HG03342 (cell line): ENCODE measurements at regions not wholly inside any gene's neighbourhood (a gene's known extent, or its start where the extent isn't known, plus 50 kb on each side); places are given as distances from the start of the nearest gene placed in this dataset.
"Not testable (repeated sequence)": the region's sequence is repeated elsewhere in the genome, so short reads cannot be mapped to it uniquely, and the experiment has no call there.

Source experiments
- ATAC-seq: cut with Tn5 transposase; IDR thresholded peaks from one replicate; pipeline ENCODE4 v1.9.1; 2021; ENCODE audit warnings: mild to moderate bottlenecking, moderate library complexity; ENCODE audit not compliant: unreplicated experiment

DNA sequence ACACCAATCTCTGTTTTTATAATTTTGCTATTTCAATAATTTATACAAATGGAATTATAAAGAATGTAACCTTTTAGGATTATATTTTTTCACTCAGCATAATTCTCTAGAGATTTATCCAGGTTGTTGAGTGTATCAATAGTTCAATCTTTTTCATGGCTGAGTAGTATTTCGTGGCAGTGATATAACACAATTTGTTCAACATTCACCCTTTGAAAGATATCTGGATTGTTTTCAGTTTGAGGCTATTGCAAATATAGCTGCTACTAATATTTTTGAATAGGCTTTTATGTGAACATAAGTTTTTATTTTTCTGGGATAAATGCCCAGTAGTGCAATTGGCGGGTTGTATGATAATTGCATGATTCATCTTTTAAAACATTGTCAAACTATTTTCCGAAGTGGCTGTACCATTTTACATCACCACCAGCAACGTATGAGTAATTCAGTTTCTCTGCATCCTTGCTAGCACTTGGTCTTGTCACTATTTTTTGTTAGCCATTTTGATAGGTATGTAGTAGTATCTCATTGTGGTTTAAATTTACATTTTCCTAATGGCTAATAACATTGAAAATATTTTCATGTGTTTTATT, 55.6 kb upstream of the ABCD3 start:
- no peak for ATAC-seq

DNA sequence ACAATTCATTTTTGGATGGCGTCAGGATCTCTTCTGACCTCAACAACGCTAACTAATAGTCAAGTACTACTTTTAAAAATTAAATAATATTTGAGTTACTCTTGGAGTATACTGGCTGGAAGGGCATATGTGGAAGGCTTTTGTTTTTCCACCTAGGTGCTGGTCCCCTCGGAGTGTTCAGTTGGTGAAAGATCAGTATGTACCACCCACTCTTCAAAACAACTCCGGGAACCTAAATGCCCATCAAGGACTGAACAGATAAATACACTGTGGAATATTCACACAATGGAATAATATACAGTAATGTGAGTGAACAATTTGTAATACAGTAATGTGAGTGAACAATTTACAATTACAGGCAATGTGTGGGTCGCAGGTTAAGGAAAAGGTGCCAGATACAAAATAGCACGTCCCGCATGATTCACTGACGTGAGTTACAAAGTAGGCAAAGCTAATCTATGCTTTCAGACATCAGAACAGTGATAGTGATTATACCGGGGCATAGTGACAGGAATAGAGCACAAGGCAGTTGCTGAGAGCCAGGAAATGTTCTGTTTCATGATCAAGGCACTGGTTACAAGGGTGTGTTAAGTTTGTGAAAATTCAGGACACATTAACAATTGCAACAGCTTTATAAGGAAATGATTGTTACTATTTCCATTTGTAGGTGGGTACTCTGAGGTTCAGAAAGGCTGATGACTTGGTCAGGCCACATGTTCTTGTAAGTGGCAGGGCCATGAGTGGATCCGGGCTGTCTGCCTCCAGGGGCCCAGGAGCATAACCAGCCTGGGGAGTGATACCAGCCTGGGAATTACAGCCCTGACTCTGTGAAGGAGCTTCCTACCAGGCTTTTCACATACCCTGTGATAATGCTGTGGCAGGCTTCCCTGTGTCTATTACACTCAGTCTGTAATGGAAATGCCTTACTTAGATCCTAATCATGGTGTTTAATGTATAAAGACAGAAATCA, 59.3 kb upstream of the ABCD3 start:
- no peak for ATAC-seq

DNA sequence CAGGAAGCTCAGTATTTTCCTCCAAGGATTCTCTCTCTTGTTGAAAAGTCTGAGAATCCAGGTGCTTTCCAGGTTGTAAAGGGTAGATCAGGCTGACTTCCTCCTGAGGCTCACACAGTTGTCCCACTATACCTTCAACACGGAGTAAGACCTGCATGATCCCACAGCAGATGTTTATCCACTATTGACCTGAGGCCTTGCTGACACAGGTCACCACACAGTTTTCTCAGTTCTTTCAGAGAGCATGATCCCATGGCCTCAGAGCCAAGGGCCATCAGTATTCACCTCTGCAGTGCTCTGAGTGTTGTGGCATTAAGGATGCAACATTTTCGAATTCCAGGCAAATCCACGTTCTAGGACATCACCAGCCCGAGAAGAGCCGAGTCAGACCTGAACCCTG, 60.5 kb upstream of the ABCD3 start:
- no peak for ATAC-seq

DNA sequence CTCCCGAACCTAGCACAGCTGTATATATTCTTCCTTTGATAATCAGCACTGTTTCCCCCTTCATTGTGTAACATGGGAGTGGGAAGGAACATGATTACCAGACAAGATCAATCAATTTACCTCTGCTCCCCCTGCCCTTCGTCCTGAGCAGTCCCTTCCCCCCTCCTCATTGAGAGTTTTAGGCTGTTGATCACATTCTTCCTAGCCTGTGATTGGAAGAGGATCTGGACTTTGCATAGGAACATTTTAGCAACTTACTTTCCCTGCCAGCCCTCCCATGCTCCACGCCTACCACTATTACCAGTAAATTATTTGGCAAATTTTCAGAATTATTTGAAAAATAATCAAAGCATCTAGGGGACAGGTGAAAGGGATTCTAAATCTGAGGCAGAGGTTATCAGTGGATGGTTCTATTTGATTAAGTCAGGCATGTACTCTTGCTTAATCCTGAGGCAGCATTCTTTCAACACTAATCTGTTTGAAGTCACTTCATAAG, 62.7 kb upstream of the ABCD3 start:
- ATAC-seq, result no peak

DNA sequence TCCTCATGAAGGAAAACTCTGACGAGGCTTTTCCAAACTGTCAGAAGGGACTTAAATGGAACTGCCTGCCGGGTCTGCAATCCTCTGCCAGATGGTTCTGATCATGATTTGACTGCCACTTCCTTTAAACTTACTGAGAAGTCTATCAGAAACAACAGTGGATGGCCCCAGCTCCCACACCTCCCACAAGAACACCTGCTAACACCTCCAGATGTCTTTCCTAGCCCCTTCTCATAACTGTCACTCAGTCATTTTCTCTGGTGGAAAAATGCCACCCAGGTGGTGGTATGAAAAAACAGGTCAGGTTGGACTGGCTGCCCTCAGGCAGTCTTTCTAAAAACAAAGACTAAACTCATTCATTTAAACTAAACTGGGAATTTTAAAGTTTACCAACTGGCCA, 66.7 kb upstream of the ABCD3 start:
- ATAC-seq, result no peak

DNA sequence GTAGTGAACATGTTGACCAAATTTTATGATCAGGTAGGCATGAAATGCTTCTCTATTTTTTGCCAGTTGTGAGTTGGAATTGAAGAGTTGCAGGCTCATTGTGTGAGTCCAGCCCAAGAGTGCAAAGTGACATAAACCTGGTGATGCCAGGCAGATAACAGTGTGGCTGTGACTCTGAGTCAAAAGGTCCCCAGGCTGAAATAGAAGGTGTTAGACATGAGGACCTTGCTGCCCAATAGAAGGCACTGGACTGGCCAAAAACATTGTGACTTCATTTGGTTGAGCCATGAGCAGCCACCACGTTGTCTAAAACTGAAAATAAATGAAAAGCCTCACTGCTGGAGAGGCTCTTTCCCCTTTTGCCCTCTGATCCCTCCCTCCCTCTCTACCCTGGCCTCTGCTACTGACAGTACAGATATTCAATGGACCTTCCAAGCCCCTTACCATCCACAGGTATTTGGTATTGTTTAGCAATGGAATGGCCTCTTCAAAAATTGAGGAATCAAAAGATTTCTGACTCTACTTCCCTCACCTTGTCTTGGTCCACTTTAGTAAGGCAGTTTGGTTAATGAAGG, 67.8 kb upstream of the ABCD3 start:
- no peak for ATAC-seq

DNA sequence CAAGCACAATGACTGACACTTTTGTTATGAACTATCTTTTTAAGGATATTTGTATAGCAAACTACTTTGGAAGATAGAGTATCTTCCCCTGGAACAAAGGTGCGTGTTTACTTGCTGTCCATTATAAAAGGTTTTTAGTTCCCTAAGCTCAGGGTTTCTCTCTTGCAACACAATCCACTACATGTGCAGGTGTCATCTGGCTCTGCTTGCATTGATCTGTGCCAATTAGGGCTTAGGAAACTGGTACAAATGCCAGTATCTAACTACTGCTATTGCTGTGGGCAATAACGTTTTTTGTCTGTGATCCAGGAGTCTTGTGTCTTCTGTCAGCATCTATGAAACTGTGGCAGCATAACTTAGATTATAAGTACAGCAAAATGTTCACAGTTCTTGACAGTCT, 68.3 kb upstream of the ABCD3 start:
- no peak for ATAC-seq

DNA sequence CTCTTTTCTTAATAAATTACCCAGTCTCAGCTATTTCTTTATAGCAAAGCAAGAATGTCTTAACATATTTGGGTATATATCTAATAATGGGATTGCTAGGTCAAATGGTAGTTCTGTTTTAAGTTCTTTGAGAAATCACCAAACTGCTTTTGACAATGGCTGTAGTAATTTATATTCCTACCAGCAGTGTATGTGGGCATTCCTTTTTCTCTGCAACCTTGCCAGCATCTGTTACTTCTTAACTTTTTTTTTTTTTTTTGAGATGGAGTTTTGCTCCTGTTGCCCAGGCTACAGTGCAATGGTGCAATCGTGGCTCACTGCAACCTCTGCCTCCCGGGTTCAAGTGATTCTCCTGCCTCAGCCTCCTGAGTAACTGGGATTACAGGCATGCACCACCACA, 69.8 kb upstream of the ABCD3 start:
- ATAC-seq, result not testable (repeated sequence)

DNA sequence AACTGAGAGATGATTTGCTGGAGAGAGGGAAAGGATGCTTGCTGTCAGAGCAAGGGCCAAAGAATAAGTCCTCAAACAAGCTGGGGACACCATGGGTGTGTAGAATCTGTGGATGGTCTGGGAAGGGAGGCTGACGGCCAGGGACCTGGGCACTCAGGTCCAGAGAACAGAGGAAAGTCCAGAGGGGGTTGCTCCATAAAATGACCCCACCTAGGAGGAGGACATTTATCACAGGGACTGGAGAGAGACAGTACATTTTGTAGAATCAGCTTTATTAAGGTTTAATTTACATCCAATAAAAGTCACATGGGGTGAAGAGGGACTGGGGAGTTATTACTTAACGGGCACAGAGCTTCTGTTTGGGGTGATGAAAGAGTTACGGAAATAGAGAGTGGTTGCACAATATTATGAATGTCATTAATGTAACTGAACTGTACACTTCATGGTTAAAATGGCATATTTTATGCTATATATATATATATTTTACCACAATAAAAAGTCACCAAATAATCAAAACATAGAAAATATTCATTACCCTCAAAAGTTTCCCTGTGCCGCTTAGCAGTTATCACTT, 73.0 kb upstream of the ABCD3 start:
- no peak for ATAC-seq

DNA sequence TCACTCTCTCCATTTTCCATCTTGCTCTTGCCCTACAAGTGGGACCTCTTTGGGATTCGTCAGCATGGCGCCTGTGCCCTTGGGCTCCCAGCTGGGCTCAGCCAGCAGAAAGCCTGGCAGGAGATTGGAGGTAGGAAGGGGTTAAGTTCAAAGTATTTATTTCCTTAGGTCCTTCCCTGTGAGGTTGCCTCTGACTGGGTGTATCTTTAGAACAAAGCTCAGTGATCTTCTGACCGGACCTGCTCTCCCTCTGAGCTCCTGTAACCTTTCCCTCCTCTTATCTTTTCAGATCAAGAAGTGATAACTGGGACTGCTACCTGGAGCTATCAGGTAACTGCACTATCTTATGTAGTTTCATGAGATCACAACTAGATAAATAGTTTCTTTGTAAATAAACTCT, 75.8 kb upstream of the ABCD3 start:
- no peak for ATAC-seq

DNA sequence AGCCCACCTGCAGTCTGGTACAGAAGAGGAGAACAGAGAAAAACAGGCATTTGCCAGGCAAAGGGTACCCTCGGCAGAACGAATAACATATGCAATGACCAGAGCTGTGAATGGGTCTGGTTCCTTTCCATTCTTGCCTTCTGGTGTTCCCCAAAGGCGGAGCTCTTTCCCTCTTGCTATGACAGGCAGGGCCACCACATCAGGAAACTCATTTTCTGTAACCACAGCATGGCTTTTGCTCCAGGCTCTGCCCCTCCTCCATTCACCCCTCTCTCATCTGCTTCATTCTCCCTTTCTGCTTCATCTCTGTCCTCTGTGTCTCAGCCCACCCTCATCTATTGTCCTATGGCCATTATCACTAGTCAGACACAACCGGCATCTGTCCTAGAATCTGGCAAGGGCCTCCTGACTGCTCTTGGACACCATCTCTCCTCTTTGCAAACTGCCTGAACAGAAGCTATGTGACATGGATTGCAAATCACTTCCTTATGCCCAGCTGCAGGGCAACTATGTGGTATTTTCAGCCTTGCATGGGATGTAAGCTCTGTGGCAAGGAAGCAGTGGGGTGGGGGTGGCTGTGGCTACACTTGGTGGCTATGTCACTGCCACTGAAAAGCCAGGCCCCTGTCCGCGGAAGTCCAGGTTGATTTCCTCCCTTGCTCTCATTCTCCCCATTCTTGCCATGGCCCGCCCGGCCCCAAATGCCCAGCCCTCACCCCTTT, 78.8 kb upstream of the ABCD3 start:
- no peak for ATAC-seq

DNA sequence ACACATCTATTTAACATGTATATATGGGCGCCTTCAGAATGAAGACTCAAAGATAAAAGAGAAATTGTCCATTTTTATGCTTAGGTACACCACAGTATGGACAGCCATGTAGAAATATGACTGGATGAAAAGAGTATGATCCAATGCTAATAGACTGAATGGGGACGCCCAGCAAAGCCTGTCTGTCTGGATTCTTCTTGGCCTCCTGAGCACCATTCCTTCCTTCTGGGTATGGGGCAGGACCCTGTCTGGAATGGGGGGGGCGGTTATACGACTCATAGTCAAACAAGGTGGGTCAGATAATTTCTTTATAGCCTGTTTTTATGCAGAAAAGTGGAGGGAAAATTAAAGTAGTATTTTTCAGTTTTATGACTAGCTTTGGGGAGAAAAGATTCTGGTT, 81.2 kb upstream of the ABCD3 start:
- ATAC-seq, result no peak

DNA sequence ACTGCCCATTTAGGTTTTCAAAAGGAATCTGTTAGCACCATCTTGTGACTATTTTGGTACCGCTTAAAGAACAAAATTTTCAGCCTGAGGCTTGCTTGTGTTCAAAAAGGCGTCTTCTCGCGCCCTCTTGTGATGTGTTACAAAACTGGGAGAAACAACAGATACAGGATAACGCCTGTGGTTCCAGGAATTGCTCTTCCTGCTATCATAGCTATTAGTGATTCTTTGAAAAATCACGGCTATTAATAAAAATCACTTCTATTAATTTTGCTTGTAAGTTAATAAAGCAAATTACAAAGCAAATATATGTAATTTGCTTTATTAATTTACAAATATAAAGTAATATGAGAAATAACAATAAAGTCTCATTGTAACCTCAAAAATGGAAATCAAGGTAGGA, 82.2 kb upstream of the ABCD3 start:
- no peak for ATAC-seq

DNA sequence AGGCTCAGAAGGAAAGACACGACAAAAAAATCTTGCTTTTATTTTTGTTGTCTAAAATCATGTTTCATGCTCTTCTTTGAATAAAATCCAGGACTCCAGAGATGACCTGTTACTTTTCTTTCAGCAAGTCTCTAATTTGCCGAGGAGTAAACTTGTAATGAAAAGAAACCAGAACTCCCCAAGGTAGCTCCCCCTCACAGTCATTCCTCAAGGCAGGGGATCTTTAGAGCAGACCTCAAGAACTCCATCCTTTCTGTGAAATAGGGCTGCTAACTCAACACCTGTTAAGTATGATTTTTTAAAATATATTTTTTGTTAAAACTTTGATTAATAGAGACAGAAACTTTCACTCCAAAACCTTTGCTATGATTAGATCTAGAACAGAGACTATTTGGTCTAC, 82.7 kb upstream of the ABCD3 start:
- ATAC-seq, result peak; percentile 46

DNA sequence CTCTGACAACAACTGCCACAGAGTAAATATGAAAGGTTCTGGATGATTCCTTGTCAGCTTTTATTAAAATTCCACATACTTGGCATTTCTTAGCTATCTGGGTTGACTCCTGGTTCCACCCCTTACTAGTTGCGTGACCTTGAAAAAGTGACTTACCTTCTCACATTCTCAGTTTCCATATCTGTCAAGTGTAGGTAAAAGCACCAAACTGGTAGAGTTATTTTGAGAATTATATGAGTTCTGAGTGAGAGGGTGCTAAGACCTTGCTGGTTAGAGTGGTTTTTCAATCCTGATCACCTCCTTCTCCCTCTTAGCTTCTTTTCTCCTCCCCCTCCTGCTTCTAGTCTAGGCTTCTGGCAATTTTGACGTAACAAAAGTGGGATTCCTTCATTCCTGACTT, 83.4 kb upstream of the ABCD3 start:
- ATAC-seq, result no peak

DNA sequence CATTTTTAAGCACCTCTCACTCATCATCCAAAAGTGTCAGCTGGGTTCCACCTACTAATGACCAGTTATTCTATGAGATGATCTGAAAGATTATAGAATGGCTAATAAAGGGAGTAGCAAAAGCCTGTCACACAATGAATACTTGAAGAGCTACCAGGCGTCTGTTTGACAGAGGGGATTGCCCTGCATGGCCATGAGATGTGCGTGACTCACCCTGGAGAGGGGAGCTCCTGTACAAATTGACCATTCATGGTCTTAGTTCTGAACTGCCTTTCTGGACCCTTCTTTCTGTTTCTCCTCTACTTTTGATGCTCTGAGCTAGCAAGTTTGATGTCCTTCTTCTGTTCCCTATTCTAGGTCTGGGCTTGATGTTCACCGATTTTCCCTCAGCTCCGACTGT, 85.2 kb upstream of the ABCD3 start:
- peak; percentile 50 for ATAC-seq

DNA sequence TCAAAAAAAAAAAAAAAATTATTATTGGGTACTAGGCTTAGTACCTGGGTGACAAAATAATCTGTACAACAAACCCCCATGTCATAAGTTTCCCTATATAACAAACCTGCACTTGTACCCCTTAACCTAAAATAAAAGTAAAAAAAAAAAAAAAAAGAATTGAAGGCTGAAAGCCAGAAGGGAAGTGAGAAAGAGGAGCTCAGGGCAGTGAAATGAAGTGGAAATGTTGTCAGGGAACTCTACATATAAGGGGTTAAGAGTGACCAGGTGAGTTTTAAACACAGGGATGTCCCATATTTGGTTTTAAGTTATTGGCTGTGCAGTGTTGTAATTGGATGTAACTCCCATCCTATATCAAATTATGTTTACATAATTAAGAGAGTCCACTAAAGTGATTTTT, 85.7 kb upstream of the ABCD3 start:
- no peak for ATAC-seq

DNA sequence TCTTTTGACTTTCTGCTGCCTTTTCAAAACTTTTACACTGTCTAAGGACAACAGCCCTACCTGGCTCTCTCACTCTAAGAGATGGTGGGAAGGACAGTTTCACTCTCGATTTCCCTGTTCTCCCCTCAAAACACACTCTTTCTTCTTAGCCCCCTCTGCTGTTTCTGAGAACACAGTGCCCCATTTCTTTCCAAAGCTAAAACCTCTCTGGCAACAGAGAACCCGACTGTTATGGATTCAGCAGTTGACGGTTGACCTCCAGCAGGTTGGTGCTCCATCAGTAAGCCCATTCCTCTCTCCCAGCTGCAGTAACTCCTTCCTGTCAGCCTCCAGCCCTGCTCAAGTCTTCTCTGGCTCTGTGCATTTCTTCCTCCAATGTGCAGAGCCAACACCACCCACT, 88.2 kb upstream of the ABCD3 start:
- no peak for ATAC-seq

DNA sequence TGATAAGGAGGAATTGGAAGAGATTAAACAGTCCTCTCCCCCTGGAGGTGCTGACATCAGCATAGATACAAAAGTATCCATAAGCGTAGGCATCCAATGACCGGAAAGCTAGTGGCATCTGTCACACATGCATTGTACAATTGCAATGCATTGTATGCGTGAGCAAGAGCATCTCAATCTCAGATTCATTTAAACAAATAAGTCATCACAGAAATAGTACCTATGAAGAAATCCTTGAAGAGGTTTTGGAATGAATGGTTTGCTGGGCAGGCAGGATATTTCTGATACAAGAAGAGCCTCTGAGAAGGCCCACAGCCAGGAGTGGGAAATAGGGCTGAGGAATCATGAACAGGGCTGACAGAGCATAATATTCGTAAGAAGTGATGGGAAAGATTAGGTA, 88.9 kb upstream of the ABCD3 start:
- ATAC-seq, result no peak

DNA sequence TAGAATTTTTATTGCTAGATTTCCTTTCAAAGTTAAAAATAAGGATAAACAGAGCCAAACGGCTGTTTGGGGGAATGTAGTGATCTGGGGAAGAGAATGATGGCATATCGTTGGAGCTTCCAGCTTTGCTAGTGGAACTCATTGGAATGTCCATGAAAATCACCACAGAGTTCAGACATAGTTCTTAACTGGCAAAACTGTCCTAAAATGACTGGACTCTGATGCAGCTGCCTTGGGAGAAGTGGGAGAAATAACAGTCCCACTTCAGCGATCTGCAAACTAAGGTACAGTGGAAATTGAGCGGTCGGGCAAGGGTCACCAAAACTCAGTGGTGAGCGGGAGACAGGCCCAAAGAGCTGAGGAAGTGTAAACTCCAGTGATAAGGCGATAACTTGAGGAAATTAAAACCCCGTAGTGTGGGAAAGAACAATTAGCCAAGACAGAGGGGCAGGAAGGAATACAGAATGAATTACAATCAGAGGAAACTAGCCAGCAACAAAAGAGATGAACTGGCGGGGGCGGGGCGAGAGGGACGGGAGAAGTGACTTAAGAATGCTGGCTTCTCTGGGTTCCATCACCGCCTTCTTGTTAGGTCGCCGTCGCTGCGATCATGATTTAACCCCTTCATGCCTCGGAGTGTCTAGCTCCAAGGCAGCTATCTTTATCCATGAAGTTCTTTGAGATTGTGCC, 89.8 kb upstream of the ARHGAP29 start:
- ATAC-seq, result no peak
